HEK293T (cell line): ENCODE measurements at regions not wholly inside any gene's neighbourhood (a gene's known extent, or its start where the extent isn't known, plus 50 kb on each side); places are given as distances from the start of the nearest gene placed in this dataset.
A peak's percentile ranks its signal among the peaks of the same experiment; 100 is the strongest.

Source experiments
- CTCF ChIA-PET: fragments of 350-600 bp; formaldehyde crosslinking; extraction: SDS; loops from one replicate; lab custom pipeline; 2021; ENCODE audit warnings: antibody characterized with exemption, inconsistent platforms; lab: Yijun Ruan, JAX
- POLR2A ChIA-PET: fragments of 350-600 bp; formaldehyde crosslinking; extraction: SDS; loops from one replicate; lab custom pipeline; 2020; ENCODE audit warnings: antibody characterized with exemption, inconsistent platforms; lab: Yijun Ruan, JAX
- DNase-seq: peaks from one replicate; pipeline ENCODE4 v3.0.0; 2012; ENCODE audit warnings: mixed read lengths; ENCODE audit errors: extremely low spot score
- ARNT ChIP-seq: fragments of 450-650 bp; IDR thresholded peaks from 2 replicates; pipeline ENCODE4 v1.6.1; 2017; ENCODE audit warnings: mild to moderate bottlenecking
- BHLHE40 ChIP-seq: fragments of 450-650 bp; IDR thresholded peaks from 2 replicates; pipeline ENCODE4 v1.6.1; 2016; ENCODE audit warnings: mild to moderate bottlenecking, moderate library complexity, borderline replicate concordance
- CTBP1 ChIP-seq: fragments of 450-650 bp; IDR thresholded peaks from 2 replicates; pipeline ENCODE4 v1.6.1; 2016; ENCODE audit warnings: borderline replicate concordance
- ELF4 ChIP-seq: fragments of 450-650 bp; IDR thresholded peaks from 2 replicates; pipeline ENCODE4 v1.6.1; 2017; ENCODE audit warnings: antibody characterized with exemption
- FOXA1 ChIP-seq: fragments of 450-650 bp; IDR thresholded peaks from 2 replicates; pipeline ENCODE4 v1.6.1; 2016; ENCODE audit warnings: mild to moderate bottlenecking
- FOXK2 ChIP-seq: fragments of 450-650 bp; IDR thresholded peaks from 2 replicates; pipeline ENCODE4 v1.6.1; 2016; ENCODE audit warnings: mild to moderate bottlenecking
- FOXM1 ChIP-seq: fragments of 450-650 bp; IDR thresholded peaks from 2 replicates; pipeline ENCODE4 v1.6.1; 2017; ENCODE audit warnings: mild to moderate bottlenecking, borderline replicate concordance
- HDGF ChIP-seq: fragments of 450-650 bp; IDR thresholded peaks from 2 replicates; pipeline ENCODE4 v1.6.1; 2017; ENCODE audit warnings: antibody characterized with exemption, borderline replicate concordance
- L3MBTL2 ChIP-seq: fragments of 450-650 bp; conservative IDR thresholded peaks from 2 replicates; pipeline ENCODE4 v1.6.1; 2016; ENCODE audit warnings: mild to moderate bottlenecking
- LEF1 ChIP-seq: fragments of 450-650 bp; IDR thresholded peaks from 2 replicates; pipeline ENCODE4 v1.6.1; 2017; ENCODE audit warnings: mild to moderate bottlenecking, borderline replicate concordance
- NFRKB ChIP-seq: fragments of 450-650 bp; IDR thresholded peaks from 2 replicates; pipeline ENCODE4 v1.6.1; 2016; ENCODE audit warnings: mild to moderate bottlenecking, moderate library complexity
- SP1 ChIP-seq: fragments of 450-650 bp; IDR thresholded peaks from 2 replicates; pipeline ENCODE4 v1.6.1; 2017
- SUZ12 ChIP-seq: fragments of 450-650 bp; IDR thresholded peaks from 2 replicates; pipeline ENCODE4 v1.6.1; 2016; ENCODE audit warnings: mild to moderate bottlenecking
- TARDBP ChIP-seq: fragments of 450-650 bp; IDR thresholded peaks from 2 replicates; pipeline ENCODE4 v1.6.1; 2016
- ZNF384 ChIP-seq: fragments of 450-650 bp; IDR thresholded peaks from 2 replicates; pipeline ENCODE4 v1.6.1; 2016
- TF ChIP-seq, protein P1 (sequence below): fragments of 450-650 bp; IDR thresholded peaks from 2 replicates; pipeline ENCODE4 v1.6.1; 2016

DNA sequence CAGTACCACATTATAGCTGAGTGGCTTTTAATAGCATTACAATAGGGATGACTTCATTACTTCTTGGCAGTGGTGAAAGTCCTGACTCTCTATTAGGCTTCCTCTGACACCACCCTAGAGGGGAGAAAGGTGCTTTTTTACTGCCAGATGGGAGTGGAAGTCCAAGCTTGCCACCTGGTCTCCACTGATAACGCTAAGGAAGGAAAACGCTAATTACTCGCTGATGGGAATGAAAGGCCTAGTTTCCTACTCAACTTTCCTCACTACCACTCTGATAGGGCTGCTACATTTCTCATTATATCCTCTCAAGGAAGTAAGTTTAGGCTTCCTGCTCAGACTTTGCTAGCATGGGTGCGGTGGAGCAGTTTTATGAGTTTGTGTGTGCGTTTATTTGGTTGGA lies 62.3 kb upstream of the PAGE3 start:
- POLR2A ChIA-PET = no interaction called here

DNA sequence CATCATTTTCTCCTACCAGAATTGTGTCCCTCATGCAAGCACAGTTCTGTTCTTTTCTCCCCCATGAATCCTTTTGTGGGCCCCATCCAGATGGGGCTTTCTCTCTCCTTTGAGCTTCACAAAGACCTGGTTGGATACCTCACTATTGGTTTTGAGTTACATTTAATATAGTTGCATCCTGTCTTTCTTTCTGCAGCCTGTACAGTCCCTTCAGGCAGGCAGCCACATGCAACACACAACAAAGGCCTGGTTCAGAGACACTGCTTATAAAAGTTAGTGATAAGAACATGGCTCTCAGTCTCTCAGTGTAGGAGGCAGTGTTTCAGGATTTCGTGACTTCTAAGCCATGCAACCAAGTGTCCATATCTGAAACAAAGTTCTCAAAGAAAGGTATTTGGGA lies 70.6 kb upstream of the PAGE3 start:
- CTCF ChIA-PET = no interaction called here
- POLR2A ChIA-PET = no interaction called here
- TF ChIP-seq FOXM1 (no peak), FOXA1 (no peak), L3MBTL2 (no peak), BHLHE40 (no peak), SUZ12 (no peak), CTBP1 (no peak), ZNF384 (no peak), ARNT (no peak), SP1 (no peak)
- DNase-seq = no peak

More for the DNA sequence above, 62.3 kb upstream of the PAGE3 start:
- CTCF ChIA-PET = no interaction called here
- DNase-seq = no peak
- TF ChIP-seq FOXA1 = no peak
- TF ChIP-seq SP1 = no peak
- no peak for TF ChIP-seq FOXK2
- no peak for TF ChIP-seq HDGF
- TF ChIP-seq, protein P1, sequence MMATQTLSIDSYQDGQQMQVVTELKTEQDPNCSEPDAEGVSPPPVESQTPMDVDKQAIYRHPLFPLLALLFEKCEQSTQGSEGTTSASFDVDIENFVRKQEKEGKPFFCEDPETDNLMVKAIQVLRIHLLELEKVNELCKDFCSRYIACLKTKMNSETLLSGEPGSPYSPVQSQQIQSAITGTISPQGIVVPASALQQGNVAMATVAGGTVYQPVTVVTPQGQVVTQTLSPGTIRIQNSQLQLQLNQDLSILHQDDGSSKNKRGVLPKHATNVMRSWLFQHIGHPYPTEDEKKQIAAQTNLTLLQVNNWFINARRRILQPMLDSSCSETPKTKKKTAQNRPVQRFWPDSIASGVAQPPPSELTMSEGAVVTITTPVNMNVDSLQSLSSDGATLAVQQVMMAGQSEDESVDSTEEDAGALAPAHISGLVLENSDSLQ = no peak
- TF ChIP-seq TARDBP = no peak
- no peak for TF ChIP-seq ELF4
- no peak for TF ChIP-seq ZNF384
- TF ChIP-seq L3MBTL2 = no peak
- no peak for TF ChIP-seq BHLHE40
- no peak for TF ChIP-seq SUZ12
- no peak for TF ChIP-seq NFRKB
- TF ChIP-seq CTBP1 = no peak
- TF ChIP-seq LEF1 = no peak

DNA sequence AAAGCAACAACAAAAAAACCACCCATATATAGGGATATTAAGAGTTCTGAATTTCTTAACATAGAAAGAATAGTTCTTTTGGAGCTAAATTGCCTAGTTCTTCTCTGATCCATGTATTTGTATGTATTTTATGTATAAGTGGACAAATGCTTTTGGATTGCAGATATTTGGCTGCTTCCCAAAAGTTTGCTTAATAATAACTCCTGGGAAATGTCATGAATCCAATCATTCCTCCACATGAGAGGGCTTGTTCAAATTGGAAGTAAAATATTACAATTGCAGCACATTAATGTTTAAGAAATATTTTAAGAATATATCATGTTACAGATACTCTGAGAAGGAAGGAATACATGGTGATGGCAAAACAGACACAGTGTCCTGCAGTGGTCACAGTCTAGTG lies 71.5 kb upstream of the PAGE3 start:
- TF ChIP-seq LEF1 (no peak), CTBP1 (no peak), FOXM1 (no peak)
- CTCF ChIA-PET = no interaction called here
- POLR2A ChIA-PET = no interaction called here
- DNase-seq = no peak

DNA sequence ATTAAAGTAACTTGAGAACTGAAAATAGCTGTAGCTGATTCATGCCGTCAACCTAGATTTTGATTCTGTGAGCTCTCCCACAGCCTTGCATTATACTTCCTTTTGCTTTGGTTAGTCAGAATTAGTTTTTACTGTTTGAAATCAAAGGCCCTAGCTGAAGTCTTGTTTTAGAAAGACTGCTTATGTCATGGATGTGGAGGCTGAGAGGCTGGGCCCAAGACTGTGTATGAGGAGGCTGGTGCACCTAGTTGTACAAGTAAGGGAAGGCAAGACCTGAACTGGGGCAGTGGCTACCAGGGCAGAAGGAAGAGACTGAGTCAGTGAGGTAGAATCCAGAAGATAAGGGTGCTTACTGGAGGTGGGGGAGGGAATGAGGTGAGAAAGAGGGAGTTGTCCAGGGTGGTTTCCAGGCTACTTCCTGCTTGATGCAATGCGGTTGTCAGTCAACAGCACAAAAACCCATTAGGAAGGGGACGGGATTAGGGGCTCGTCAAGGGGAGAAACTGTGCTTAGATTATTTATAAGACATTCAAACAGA lies 76.2 kb upstream of the PAGE3 start:
- no peak for DNase-seq
- ChIA-PET CTCF (no interaction called here), POLR2A (no interaction called here)
- TF ChIP-seq BHLHE40 = no peak
- no peak for TF ChIP-seq FOXA1
- TF ChIP-seq SP1 = no peak
- no peak for TF ChIP-seq ZNF384
- TF ChIP-seq FOXM1 = no peak
- TF ChIP-seq CTBP1 = no peak
- TF ChIP-seq NFRKB = no peak
- TF ChIP-seq LEF1 = no peak
- no peak for TF ChIP-seq L3MBTL2
- no peak for TF ChIP-seq HDGF
- TF ChIP-seq TARDBP = no peak
- TF ChIP-seq, protein P1 = no peak

DNA sequence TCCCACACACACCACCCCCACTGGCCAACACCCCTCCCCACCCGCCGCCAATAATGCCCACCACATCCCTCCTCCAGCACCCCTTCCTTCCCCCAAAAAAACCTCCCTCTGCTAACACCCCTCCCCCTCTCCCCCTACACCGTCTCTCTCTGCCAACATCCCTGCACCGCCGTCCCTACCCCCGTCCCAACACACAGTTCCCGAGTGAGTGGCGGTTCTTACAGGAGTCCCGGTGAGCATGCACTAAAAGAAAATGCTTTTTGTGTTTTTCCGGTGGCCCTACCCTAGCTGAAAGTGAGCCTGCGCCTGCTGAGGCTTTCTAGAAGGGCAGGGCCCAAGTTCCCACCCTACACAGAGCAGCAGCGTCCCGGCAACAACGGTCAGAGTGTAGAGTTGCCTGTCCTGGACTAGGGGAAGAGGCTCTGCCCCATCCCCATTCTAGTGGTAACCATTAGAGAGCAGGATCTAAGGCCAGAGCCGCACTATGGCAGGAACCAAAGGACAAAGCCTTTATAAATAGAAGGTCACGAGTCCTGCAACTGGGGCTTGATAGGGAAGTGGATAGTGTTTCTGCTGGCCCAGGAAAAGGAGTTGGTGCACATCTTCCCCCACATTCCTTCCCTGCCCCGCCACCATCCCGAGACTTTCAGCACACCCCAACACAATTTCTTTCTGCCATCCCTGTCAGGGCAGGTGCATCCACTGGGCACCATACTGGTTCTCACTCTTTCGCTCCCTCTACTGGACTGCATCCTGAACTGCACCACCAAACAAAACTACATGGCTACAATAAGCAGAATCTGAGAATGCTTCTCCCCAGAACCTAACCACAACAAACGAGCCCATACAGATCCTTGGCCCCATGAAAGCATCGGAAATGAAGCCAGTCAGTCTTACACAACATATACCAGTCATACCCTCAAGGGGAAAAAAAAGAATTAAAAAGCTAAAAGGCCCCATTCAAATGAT lies 78.1 kb upstream of the PAGE3 start:
- peak; percentile 55 for DNase-seq
- ChIA-PET POLR2A (no interaction called here), CTCF (interaction anchor here (0.5 to 1.3 kb wide), 3 partner anchors 208 to 768 kb away, joined by 3 to 7 read pairs (median 7); no protein-coding TSS in a partner anchor)

DNA sequence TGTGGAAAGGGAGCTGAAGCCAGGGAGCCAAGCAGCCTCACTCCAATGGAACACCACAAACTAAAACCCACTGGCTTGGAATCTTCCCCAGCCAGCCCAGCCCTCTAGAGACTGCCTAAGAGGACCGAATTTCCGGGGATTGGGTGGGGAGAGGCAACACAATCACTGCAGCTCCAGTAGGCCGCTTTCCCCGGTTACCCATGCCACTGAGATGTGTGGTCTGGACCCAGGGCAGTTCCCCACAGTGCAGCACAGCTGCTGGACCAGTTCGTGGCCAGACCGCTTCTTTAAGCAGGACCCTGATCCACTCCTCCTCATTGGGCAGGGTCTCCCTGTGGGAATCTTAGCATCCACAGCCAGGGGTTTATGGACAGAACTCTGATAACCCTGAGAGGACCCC lies 91.9 kb upstream of the PAGE3 start:
- ChIA-PET POLR2A (no interaction called here), CTCF (no interaction called here)
- TF ChIP-seq BHLHE40 = no peak
- TF ChIP-seq FOXA1 = no peak
- TF ChIP-seq NFRKB = no peak
- no peak for TF ChIP-seq ELF4
- TF ChIP-seq ARNT = no peak
- no peak for TF ChIP-seq TARDBP
- no peak for TF ChIP-seq ZNF384
- TF ChIP-seq FOXK2 = no peak
- TF ChIP-seq SP1 = no peak
- no peak for TF ChIP-seq CTBP1
- no peak for TF ChIP-seq LEF1
- no peak for TF ChIP-seq HDGF
- DNase-seq = no peak

More for the DNA sequence above, 78.1 kb upstream of the PAGE3 start:
- TF ChIP-seq FOXK2 = no peak
- TF ChIP-seq, protein P1 = no peak
- TF ChIP-seq HDGF = no peak
- TF ChIP-seq ZNF384 = no peak
- no peak for TF ChIP-seq SP1
- TF ChIP-seq LEF1 = no peak
- TF ChIP-seq TARDBP = no peak
- no peak for TF ChIP-seq ELF4
- TF ChIP-seq SUZ12 = no peak
